GM21367 (cell line): ENCODE measurements at regions not wholly inside any gene's neighbourhood (a gene's known extent, or its start where the extent isn't known, plus 50 kb on each side); places are given as distances from the start of the nearest gene placed in this dataset.

Experiments used
- ATAC-seq: cut with Tn5 transposase; IDR thresholded peaks from one replicate; pipeline ENCODE4 v1.9.1; 2021; ENCODE audit not compliant: unreplicated experiment

GRCh38 chr13:74820809-74821208, 661.2 kb downstream of the TBC1D4 start:
- ATAC-seq: no peak

GRCh38 chr13:74819549-74819948, 662.4 kb downstream of the TBC1D4 start:
- no peak for ATAC-seq

DNA sequence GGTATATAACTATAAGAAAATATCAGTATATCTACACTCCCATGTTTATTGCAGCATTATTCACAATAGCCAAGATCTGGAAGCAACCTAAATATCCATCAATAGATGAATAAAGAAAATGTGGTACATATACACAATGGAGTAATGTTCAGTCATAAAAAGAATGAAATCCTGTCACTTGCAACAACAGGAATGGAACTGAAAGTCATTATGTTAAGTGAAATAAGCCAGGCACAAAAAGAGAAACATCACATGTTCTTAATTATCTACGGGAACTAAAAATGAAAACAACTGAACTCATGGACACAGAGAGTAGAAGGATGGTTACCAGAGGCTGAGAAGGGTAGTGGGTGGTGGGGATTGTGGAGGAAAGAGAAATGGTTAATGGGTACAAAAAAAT, 665.2 kb downstream of the TBC1D4 start:
- no peak for ATAC-seq

- no peak for ATAC-seq
Measured at GRCh38 chr13:74796157-74796556, 662.0 kb upstream of the KLF12 start.

DNA sequence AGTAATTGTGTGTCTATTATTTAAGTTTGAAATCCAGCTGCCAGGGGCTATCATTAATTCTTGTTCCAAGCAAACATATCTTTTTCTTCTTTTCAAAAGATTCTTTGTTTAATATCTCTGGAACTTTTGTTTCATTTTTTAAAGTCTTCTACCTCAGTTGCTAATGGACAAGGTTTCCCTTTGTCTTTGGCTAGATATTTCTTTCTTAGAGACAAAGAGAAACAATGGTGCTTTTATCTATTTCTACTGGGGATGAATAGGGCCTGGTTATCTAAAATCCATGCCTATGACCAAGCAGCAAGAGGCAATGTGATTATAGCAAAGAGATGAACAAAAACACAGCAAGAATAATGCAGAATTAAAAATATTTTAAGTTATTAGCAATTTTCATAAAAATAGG, 661.3 kb upstream of the KLF12 start:
- no peak for ATAC-seq

GRCh38 chr13:74794582-74794981, 660.4 kb upstream of the KLF12 start:
- no peak for ATAC-seq

- no peak for ATAC-seq
Measured at GRCh38 chr13:74794147-74794546, 659.9 kb upstream of the KLF12 start.

DNA sequence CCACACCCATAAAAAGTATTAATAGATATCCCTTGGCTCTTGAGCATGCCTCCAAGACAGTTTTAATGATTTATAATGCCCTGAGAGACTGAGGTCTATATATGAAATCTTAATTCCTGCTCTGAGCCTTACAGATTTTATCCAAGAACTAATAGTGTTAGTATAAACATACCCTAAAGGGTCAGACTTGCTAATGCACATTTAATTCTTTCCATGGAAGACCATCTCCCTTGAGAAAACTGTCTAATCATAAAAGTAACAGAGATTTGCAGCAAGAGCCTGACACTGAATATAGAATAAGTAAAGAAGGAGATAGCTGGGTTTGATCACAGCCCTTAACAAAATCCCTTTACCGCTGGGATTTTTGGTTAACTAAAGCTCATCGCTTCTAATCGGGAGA, 650.8 kb upstream of the KLF12 start:
- ATAC-seq: no peak

DNA sequence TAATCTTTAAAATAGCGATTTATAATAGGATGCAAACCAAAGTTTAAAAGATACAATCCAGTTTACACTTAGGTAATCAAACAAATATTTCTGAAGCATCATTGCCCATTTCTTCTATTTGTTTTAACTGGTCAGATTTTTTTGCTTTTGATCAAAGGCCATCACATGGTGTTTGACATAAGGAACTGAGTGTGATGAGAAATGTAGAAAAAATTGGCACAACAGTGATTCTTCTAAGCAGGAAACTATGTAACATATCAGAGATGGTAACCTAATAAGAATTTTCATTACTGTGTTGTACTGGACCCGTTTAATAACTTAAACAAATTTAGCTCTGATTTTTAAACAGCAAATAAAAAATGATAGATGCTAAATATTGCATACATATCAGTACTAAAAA, 644.7 kb upstream of the KLF12 start:
- ATAC-seq: no peak

DNA sequence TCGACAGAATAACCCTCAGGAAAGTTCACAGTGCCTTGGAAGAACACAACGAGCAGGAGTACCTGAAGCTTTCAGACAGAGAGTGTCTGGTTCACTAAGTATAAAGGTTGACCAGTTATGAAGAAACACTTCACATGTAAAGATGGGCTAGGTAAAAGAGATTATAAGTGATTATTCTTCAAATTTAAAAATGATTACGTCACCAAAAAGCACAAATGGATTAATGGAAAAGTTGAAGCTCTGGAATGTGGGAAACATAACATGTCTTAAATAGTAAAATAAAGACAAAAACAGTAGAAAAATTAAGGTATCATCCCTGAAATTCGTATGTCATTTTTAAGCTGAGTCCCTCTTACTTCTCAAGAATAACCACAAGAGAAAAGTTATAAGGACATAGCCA, 643.9 kb upstream of the KLF12 start:
- ATAC-seq: no peak

DNA sequence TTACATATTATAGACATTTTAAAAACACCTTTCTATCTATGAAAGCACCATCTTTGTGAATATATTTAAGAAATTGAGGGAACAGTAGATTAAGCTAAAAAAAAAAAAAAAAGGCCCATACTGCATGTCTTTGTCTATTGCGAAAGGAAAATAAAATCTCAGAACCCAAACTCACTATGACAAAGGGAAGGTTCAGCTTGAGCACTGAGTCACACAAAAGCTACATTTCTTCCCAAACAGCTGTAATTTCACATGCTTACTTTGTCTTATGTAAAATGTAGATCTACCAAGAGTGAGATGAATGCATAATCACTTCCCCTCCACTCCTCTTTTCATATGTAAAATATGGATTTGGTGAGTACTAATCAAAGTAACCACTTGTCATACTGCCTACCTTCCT, 640.1 kb upstream of the KLF12 start:
- no peak for ATAC-seq

GRCh38 chr13:74773248-74773647, 639.0 kb upstream of the KLF12 start:
- no peak for ATAC-seq

DNA sequence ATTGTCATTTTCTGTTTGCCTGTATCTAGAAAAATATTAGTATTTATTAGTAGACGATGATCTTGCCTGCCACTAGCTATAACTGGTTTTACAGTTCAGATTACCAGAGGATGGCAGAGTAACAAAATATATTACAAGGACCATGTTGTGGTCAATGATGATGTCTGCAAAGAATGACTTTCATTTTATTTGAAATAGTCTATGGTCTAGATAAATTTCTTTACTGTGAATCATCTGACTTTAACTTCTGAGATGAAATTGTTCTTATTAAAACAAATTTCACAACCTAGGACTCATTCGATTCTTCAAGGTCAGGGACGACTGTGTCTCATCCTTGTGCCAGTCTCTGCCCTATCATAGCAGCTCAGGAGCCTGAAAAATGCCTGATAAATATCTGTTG, 637.8 kb upstream of the KLF12 start:
- no peak for ATAC-seq

GRCh38 chr13:74770361-74770760, 636.2 kb upstream of the KLF12 start:
- ATAC-seq: no peak

DNA sequence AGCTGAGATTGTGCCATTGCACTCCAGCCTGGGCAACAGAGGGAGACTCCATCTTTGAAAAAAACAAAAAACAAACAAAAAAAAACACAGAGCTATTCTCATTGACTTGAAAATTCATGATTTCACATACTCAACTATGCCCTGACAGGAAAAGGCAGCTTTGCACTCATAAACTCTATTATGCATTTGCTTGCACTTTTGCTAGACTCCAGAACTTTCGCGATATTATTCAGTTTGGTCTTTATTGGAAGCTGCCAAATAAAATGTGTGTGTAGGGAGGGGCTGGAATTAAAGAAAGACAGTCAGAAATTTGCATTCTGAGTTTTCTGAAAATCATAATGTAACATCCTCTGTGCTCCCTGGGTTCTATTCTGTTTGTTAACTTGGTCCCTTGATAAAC, 635.1 kb upstream of the KLF12 start:
- ATAC-seq: no peak

DNA sequence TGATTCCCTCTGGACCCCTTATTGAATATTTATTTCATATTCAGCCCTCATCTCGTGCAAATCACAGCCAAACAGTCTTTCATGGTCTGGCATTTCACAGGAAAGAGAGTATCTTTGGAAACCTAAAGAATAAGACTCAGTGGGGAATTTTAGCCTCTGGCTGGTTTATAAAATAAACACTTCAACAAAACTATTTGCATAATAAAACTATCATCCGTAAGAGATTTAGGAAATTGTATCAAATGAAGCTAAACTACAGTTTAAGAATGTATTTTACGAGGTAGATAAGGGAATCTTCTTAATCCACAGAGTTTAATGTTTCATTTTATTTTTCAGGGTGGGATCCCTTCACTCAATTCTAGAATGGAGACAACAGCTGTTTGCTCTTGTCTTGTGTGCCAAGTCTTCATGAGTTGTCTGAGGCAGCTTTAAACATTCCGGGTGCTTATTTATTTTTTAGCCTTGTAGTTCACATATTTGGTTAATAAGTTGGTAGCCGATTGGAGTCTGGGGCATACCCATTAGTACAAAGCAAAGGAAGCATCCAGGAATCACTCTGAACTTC, 634.4 kb upstream of the KLF12 start:
- ATAC-seq: no peak

DNA sequence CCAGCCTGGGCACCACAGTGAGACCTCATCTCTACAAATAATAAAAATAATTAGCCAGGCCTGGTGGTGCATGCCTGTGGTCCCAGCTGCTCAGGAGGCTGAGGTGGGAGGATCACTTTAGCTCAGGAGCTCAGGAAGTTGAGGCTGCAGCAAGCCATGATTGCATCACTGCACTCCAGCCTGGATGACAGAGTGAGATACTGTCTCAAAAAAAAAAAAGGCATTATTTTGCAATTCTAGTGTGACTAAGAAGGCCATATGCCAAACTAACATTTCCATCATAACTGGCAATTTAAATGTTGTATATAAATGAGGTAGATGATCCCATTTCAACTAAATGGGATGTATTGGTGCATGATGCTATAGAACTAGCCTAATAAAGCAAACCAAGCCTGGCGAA, 632.8 kb upstream of the KLF12 start:
- ATAC-seq: no peak

DNA sequence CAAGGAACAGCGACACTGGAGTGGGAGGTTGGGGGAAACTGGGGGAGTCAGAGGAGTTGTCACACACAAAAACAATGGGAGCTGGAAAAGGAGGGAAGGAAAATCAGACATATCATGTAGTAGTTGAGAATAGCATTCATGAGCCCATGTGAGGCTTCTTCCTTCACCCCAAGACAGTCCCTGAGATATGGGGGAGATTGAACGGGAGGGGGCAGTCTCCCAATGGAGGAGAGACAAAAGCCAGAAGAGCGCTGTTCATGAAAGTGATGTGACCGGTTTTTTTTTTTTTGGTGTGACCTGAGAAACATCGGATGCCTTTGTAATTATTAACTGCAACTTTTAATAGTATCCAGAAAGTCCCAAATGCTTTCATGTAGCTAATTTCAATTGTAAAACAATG, 631.8 kb upstream of the KLF12 start:
- no peak for ATAC-seq

DNA sequence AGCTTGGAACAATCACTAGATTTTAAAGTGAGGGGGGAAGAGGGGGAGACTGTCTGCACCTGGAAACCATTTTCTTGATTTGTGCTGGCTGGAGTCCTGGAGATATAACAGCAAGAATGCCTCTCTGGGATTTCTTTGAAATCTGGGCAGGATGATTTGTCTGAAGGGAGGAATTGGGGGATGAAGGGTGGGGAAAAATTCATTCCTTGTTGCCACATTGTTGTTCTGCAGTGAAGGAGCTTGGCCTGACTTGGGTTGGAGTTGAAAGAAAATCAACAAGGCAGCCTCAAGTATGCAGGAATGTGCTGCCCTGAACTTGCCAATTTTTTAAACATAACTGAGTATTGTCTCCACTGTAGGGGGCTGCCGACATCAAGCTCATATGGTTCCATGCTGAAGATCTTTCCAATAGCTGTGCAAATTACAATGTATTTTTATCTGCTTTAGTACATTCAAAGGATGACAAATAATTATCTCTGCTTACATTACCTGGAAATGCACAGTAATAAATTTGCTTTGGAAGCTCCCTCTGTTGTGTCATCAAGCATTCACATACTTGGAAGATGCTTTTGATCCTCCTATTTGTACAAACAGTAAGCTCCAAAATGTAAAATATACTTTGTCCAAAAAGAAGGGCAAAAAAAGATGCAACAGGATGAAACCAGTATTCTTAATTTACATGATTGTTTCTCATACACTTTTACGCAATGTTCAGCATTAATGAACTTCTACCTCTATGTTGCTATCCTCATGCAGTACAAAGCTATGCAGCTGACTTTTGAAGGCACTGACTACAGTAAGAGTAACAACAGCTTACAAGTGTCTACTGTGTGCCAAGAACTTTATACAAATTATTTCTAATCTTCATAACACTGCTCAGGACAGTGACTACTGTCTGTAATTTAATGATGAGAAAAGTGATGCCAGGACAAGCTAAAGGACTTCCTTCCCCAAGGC, 627.9 kb upstream of the KLF12 start:
- no peak for ATAC-seq

- no peak for ATAC-seq
Measured at GRCh38 chr13:74758188-74758587, 624.0 kb upstream of the KLF12 start.

DNA sequence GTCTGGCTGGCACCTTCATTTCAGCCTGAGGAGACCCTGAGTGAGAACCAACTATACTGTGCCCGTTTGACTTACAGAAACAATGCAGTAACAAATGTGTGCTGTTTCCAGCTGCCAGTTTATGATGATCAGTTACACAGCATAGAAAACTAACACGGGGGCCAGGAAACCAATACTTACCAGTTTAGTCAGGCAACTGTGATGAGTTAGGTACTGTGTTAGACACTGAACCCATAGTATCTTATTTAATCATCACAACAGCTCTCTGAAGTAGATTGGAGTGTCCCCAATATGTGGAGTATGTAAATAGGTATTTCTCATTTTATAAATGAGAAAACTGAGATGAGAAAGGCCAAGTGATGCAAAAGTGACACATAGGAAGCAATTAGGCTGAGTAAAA, 620.9 kb upstream of the KLF12 start:
- no peak for ATAC-seq

DNA sequence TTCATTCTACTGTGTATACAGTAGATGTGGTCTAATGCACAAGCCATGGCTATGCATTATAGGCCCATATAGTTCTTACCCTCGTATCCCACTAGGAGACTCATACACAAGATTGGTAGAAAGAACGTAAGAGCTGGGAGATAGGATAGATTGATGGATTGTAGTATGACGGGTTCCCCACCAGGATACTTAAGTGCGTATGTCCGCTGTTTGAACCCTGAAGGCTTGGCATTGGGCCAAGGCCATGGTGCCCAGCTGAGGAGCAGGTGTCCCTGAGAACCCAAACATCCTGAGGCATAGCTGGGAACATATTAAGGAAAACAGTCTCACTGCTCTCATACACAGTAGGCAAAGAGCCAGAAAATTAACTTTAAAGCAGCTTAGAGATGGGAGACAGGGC, 617.5 kb upstream of the KLF12 start:
- ATAC-seq: no peak
